Mesendoderm (in vitro differentiated cells): ENCODE measurements at regions not wholly inside any gene's neighbourhood (a gene's known extent, or its start where the extent isn't known, plus 50 kb on each side); places are given as distances from the start of the nearest gene placed in this dataset.

Experiments used
- DNase-seq: peaks from one replicate; pipeline ENCODE4 v3.0.0; 2013
- H2AK5ac ChIP-seq: 2 replicates; pipeline ENCODE4 v1.6.1; 2013; ENCODE audit warnings: low read length, inconsistent platforms
- H2BK120ac ChIP-seq: 2 replicates; pipeline ENCODE4 v1.6.1; 2013; ENCODE audit warnings: low read depth, mild to moderate bottlenecking, low read length, moderate library complexity, mixed read lengths
- H2BK15ac ChIP-seq: replicated peaks from 2 replicates; pipeline ENCODE4 v1.6.1; 2013; ENCODE audit warnings: low read depth, mild to moderate bottlenecking, moderate library complexity
- H2BK5ac ChIP-seq: 2 replicates; pipeline ENCODE4 v1.6.1; 2013; ENCODE audit warnings: low read length, inconsistent platforms
- H3K18ac ChIP-seq: 2 replicates; pipeline ENCODE4 v1.6.1; 2013; ENCODE audit warnings: mild to moderate bottlenecking, low read length, mixed read lengths
- H3K23ac ChIP-seq: one replicate; pipeline ENCODE4 v1.6.1; 2013; ENCODE audit warnings: low read length
- H3K27ac ChIP-seq: 2 replicates; pipeline ENCODE4 v1.5.1; 2013; ENCODE audit warnings: low read depth, mild to moderate bottlenecking, inconsistent platforms, low read length, moderate library complexity
- H3K27me3 ChIP-seq: 2 replicates; pipeline ENCODE4 v1.6.1; 2013; ENCODE audit warnings: low read length, control low read depth, mild to moderate bottlenecking, inconsistent platforms; ENCODE audit not compliant: insufficient read depth, poor library complexity
- H3K36me3 ChIP-seq: 2 replicates; pipeline ENCODE4 v1.6.1; 2013; ENCODE audit warnings: low read length, inconsistent platforms; ENCODE audit not compliant: control insufficient read depth, insufficient read depth
- H3K4ac ChIP-seq: one replicate; pipeline ENCODE4 v1.6.1; 2013; ENCODE audit warnings: low read depth, mild to moderate bottlenecking, low read length, moderate library complexity
- H3K4me1 ChIP-seq: 2 replicates; pipeline ENCODE4 v1.6.1; 2013; ENCODE audit warnings: low read depth, low read length, inconsistent platforms; ENCODE audit not compliant: control insufficient read depth
- H3K4me2 ChIP-seq: 2 replicates; pipeline ENCODE4 v1.6.1; 2013; ENCODE audit warnings: low read length
- H3K4me3 ChIP-seq: 2 replicates; pipeline ENCODE4 v1.5.1; 2013; ENCODE audit warnings: mild to moderate bottlenecking, low read length
- H3K56ac ChIP-seq: one replicate; pipeline ENCODE4 v1.6.1; 2013; ENCODE audit warnings: low read length
- H3K79me1 ChIP-seq: 2 replicates; pipeline ENCODE4 v1.6.1; 2013; ENCODE audit warnings: low read length, inconsistent platforms
- H3K79me2 ChIP-seq: 2 replicates; pipeline ENCODE4 v1.6.1; 2013; ENCODE audit warnings: mild to moderate bottlenecking, low read length; ENCODE audit not compliant: control insufficient read depth, insufficient read depth
- H3K9ac ChIP-seq: 2 replicates; pipeline ENCODE4 v1.6.1; 2013; ENCODE audit warnings: low read length, inconsistent platforms
- H4K5ac ChIP-seq: one replicate; pipeline ENCODE4 v1.6.1; 2013; ENCODE audit warnings: low read length
- H4K8ac ChIP-seq: one replicate; pipeline ENCODE4 v1.6.1; 2013; ENCODE audit warnings: low read depth, mild to moderate bottlenecking, control low read depth, low read length, moderate library complexity
- WGBS: extraction: QIAGEN DNeasy Blood & Tissue Kit; methylation state at CpG from one replicate; pipeline ENCODE4 v1.1.7; 2013; ENCODE audit warnings: low lambda C conversion rate, missing lambda C conversion rate; ENCODE audit not compliant: insufficient coverage; ENCODE audit errors: extremely low coverage; 5-methylcytosine and 5-hydroxymethylcytosine counted together

- Histone ChIP-seq H2BK15ac (no peak overlapping the region), H3K4me3 (no peak overlapping the region), H4K8ac (no peak overlapping the region), H3K27ac (no peak overlapping the region), H3K4me2 (no peak overlapping the region), H3K36me3 (no peaks in the 10 kb centered on the region), H4K5ac (no peak overlapping the region), H3K9ac (no peak overlapping the region), H3K18ac (no peak overlapping the region), H3K4ac (no peak overlapping the region), H3K27me3 (no peaks in the 10 kb centered on the region), H3K79me2 (no peaks in the 10 kb centered on the region), H2BK120ac (no peak overlapping the region), H3K23ac (no peak overlapping the region), H2AK5ac (no peak overlapping the region), H3K56ac (no peak overlapping the region), H2BK5ac (no peak overlapping the region), H3K79me1 (no peaks in the 10 kb centered on the region), H3K4me1 (no peaks in the 10 kb centered on the region)
- no peak for DNase-seq
- WGBS: no CpG with 5 or more reads among the region's 2 CpGs
These were observed 620.8 kb upstream of the B3GALT2 start for GRCh38 chr1:193807208-193807607.

DNA sequence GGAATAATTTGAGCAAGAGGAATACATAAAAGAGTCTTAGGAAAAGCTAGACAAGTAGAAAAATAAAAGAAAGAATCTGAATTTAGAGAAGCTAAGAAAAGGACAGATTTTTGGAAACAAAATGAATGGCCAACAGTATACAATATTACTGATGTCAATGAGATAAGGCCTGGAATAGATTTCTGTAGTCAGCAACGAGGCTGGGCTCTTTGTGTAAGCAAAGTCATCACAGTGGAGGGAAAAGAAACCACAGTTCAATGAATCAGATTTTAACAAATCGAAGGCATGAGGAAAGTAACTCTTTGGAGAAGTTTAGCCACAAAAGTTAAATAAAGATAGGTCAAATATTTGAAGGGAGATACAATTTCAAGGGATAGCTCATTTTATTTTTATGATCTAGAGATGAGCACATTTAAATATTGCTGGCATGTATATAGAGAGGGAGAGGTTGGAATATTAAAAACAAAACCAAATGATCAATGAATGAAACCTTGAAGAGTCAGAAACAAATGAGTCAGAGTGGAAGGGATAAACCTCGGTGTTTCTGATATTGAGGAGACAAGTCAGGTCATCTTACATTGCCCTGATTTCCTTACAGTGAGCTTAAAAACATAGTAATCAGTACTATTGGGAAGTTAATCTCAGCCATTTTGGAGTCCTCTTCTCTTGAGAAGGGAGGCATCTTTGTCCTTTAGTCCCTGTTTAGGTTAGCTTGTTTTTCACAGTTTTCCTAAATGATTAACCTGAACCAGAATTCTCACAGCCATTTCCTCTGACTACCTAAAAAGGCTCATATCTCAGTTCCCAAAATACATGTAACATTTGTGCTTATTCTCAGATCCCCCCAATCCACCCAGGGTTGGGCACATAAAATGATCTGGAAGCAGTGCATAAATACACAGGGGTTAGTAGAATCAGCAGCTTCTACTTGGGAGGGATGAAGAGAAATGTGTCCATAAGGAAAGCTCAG lies 620.0 kb upstream of the B3GALT2 start:
- Histone ChIP-seq H3K56ac (no peak overlapping the region), H3K4me2 (no peak overlapping the region)

DNA sequence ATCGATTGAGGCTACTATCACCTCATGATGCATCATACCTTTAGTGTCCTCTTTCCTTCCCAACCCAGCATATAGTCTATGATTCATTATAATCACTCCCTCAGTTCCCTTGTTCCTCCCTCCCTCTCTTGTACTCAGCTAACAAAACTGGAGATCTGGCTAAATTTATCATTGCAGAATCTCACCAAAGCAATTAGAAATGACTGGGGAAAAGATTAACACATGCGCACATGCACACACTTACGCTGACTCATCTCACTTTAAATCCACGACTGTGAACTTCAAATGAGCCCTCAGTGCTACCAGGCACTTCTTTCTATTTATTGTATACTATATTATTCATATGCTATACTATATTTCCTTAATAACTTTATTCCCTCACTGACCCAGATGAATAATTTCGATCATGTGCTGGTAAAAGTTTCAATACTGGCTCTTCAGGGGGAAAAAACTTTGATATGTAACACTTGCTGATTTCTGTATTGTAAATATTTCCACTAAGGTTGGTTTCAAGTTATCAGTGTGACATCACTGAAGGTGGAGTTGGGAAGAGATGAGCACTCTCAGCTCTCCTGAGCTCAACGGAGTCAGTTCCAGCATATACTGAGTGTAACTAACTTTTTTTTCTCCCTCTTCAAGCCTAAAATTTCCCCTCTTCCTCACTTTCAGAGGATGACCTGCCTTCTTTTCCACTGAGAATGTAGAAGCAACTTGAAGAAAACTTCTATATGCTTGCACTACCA lies 613.7 kb upstream of the B3GALT2 start:
- Histone ChIP-seq H3K4ac (no peak overlapping the region), H4K8ac (no peak overlapping the region), H3K27ac (no peak overlapping the region), H3K4me2 (no peak overlapping the region), H3K23ac (no peak overlapping the region), H3K4me3 (no peak overlapping the region), H3K36me3 (no peaks in the 10 kb centered on the region), H3K9ac (no peak overlapping the region), H2BK15ac (no peak overlapping the region), H3K27me3 (no peaks in the 10 kb centered on the region), H3K56ac (no peak overlapping the region), H2BK5ac (no peak overlapping the region), H3K79me1 (no peaks in the 10 kb centered on the region), H3K79me2 (no peaks in the 10 kb centered on the region), H3K18ac (no peak overlapping the region), H3K4me1 (no peaks in the 10 kb centered on the region), H4K5ac (no peak overlapping the region), H2BK120ac (no peak overlapping the region), H2AK5ac (no peak overlapping the region)
- WGBS: no CpG with 5 or more reads among the region's 6 CpGs
- DNase-seq: peak; percentile 3

More for the DNA sequence above, 620.0 kb upstream of the B3GALT2 start:
- WGBS: no CpG with 5 or more reads among the region's 3 CpGs
- Histone ChIP-seq H3K4me3 (no peak overlapping the region), H3K23ac (no peak overlapping the region), H4K5ac (no peak overlapping the region), H3K79me2 (no peaks in the 10 kb centered on the region), H2BK15ac (no peak overlapping the region), H2BK120ac (no peak overlapping the region), H3K79me1 (no peaks in the 10 kb centered on the region), H3K9ac (no peak overlapping the region), H3K27ac (no peak overlapping the region), H2AK5ac (no peak overlapping the region), H4K8ac (no peak overlapping the region), H3K4me1 (no peaks in the 10 kb centered on the region), H3K36me3 (no peaks in the 10 kb centered on the region), H3K27me3 (no peaks in the 10 kb centered on the region), H3K18ac (no peak overlapping the region), H3K4ac (no peak overlapping the region), H2BK5ac (no peak overlapping the region)
- DNase-seq: no peak

DNA sequence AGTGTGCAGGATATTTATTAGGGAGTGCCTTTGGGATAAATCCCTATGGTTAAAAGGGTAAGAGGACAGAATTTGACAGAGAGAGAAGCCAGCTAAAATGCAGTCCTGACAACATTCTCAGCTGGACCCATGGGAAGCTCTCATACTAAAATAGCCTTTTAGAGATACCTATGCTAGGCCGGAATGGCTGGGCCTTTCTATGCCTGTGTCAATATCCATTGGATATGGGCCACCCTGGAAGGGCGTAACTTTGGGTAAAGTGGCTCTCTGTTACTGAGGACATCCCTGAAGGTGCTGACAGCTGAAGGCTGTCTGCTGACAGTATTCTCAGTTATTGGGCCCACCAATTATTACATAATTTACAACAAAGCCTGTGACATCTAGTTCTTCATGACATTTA lies 613.0 kb upstream of the B3GALT2 start:
- H2BK120ac ChIP-seq: no peak overlapping the region
- H3K56ac ChIP-seq: no peak overlapping the region
- no peak overlapping the region for H4K5ac ChIP-seq
- no peaks in the 10 kb centered on the region for H3K4me1 ChIP-seq
- no peaks in the 10 kb centered on the region for H3K36me3 ChIP-seq
- no peaks in the 10 kb centered on the region for H3K79me2 ChIP-seq
- no peak overlapping the region for H2BK5ac ChIP-seq
- H3K27ac ChIP-seq: no peak overlapping the region
- H3K23ac ChIP-seq: no peak overlapping the region
- no peaks in the 10 kb centered on the region for H3K79me1 ChIP-seq
- no peak overlapping the region for H2AK5ac ChIP-seq
- no peak overlapping the region for H3K4me2 ChIP-seq
- DNase-seq: no peak
- H4K8ac ChIP-seq: no peak overlapping the region
- H3K4ac ChIP-seq: no peak overlapping the region
- H3K4me3 ChIP-seq: no peak overlapping the region
- H3K18ac ChIP-seq: no peak overlapping the region
- H3K9ac ChIP-seq: no peak overlapping the region
- WGBS: no CpG with 5 or more reads among the region's 2 CpGs
- H3K27me3 ChIP-seq: no peaks in the 10 kb centered on the region
- no peak overlapping the region for H2BK15ac ChIP-seq

DNA sequence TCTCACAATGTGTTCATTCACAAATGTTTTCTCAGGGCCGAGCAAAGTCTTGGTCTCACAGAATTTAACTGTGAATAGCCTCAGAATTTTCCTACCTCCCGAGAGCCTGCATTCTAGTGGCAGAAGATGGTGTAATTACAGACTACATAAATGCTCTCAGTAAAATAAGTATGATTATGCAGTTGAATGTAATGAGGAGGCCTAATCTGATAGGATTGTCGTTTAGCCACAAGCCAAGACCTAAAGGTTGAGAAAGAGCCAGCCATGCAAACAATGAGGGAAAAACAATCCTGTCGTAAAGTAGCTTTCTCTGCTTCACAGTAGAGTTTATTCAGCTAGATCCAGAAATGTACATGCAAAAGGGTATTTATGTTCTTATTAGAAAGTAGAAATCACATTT lies 607.8 kb upstream of the B3GALT2 start:
- no peak overlapping the region for H3K4ac ChIP-seq
- no peak overlapping the region for H2BK5ac ChIP-seq
- H4K8ac ChIP-seq: no peak overlapping the region
- no peak overlapping the region for H3K9ac ChIP-seq
- no peak overlapping the region for H2AK5ac ChIP-seq
- no peaks in the 10 kb centered on the region for H3K36me3 ChIP-seq
- no peaks in the 10 kb centered on the region for H3K79me1 ChIP-seq
- DNase-seq: no peak
- no peak overlapping the region for H4K5ac ChIP-seq
- H3K23ac ChIP-seq: no peak overlapping the region
- H3K4me2 ChIP-seq: no peak overlapping the region
- H3K18ac ChIP-seq: no peak overlapping the region
- H2BK15ac ChIP-seq: no peak overlapping the region
- no peaks in the 10 kb centered on the region for H3K4me1 ChIP-seq
- H3K56ac ChIP-seq: no peak overlapping the region
- H3K27me3 ChIP-seq: no peaks in the 10 kb centered on the region
- H2BK120ac ChIP-seq: no peak overlapping the region
- no CpG with 5 or more reads among the region's 4 CpGs for WGBS
- no peaks in the 10 kb centered on the region for H3K79me2 ChIP-seq
- no peak overlapping the region for H3K4me3 ChIP-seq
- H3K27ac ChIP-seq: no peak overlapping the region
